Calu3 (cell line): ENCODE measurements at regions not wholly inside any gene's neighbourhood (a gene's known extent, or its start where the extent isn't known, plus 50 kb on each side); places are given as distances from the start of the nearest gene placed in this dataset.

Experiments
- BruUV-seq: library from RNA; stranded (reverse); fragments of 400-500 nt; replicated peaks from 2 replicates; lab custom pipeline; 2021; lab: Mats Ljungman, UMichigan
- CTCF ChIA-PET: fragments of 300-600 bp; sonication (Branson Sonifier 250); formaldehyde crosslinking; loops from one replicate; lab custom pipeline; 2022; ENCODE audit warnings: antibody characterized with exemption; lab: Charles Lee
- DNase-seq: peaks from one replicate; pipeline ENCODE4 v3.0.0; 2022
- H3K27ac Mint-ChIP-seq: one replicate; pipeline ENCODE4 v1.8.0; 2022; ENCODE audit warnings: mixed read lengths; ENCODE audit not compliant: unreplicated experiment
- H3K27me3 Mint-ChIP-seq: one replicate; pipeline ENCODE4 v1.8.0; 2022; ENCODE audit warnings: mixed read lengths; ENCODE audit not compliant: unreplicated experiment
- H3K36me3 Mint-ChIP-seq: one replicate; pipeline ENCODE4 v1.8.0; 2022; ENCODE audit warnings: mild to moderate bottlenecking, moderate library complexity, mixed read lengths; ENCODE audit not compliant: insufficient read depth, unreplicated experiment
- H3K4me1 Mint-ChIP-seq: one replicate; pipeline ENCODE4 v1.8.0; 2022; ENCODE audit warnings: mild to moderate bottlenecking, low read depth, mixed read lengths; ENCODE audit not compliant: unreplicated experiment
- H3K4me3 Mint-ChIP-seq: one replicate; pipeline ENCODE4 v1.8.0; 2022; ENCODE audit warnings: mild to moderate bottlenecking, low read depth, moderate library complexity, mixed read lengths; ENCODE audit not compliant: unreplicated experiment
- H3K9me3 Mint-ChIP-seq: one replicate; pipeline ENCODE4 v1.8.0; 2022; ENCODE audit warnings: low read depth, mixed read lengths; ENCODE audit not compliant: unreplicated experiment
- intact Hi-C: fragments of 100-400 bp; cut with micrococcal nuclease; formaldehyde crosslinking; loops from one replicate; pipeline ENCODE4 v1.10.0; 2022; ENCODE audit not compliant: unreplicated experiment
- TF ChIP-seq, protein P1 (sequence below): fragments of 200-600 bp; IDR thresholded peaks from one replicate; pipeline ENCODE4 v1.8.0; 2022; ENCODE audit warnings: antibody characterized with exemption; ENCODE audit not compliant: unreplicated experiment

GRCh38 chr5:142495531-142495930 lies 170.7 kb upstream of the SPRY4 start:
- DNase-seq = no peak
- Mint-ChIP-seq H3K27ac (no peak overlapping the region), H3K9me3 (peaks cover 3% of the 10 kb centered on the region), H3K36me3 (no peaks in the 10 kb centered on the region), H3K4me1 (peaks cover 29% of the 10 kb centered on the region), H3K27me3 (no peaks in the 10 kb centered on the region), H3K4me3 (no peak overlapping the region)
- no TSS peak for BruUV-seq
- CTCF ChIA-PET = no interaction called here
- intact Hi-C loops = no loop called here
- TF ChIP-seq, protein P1, sequence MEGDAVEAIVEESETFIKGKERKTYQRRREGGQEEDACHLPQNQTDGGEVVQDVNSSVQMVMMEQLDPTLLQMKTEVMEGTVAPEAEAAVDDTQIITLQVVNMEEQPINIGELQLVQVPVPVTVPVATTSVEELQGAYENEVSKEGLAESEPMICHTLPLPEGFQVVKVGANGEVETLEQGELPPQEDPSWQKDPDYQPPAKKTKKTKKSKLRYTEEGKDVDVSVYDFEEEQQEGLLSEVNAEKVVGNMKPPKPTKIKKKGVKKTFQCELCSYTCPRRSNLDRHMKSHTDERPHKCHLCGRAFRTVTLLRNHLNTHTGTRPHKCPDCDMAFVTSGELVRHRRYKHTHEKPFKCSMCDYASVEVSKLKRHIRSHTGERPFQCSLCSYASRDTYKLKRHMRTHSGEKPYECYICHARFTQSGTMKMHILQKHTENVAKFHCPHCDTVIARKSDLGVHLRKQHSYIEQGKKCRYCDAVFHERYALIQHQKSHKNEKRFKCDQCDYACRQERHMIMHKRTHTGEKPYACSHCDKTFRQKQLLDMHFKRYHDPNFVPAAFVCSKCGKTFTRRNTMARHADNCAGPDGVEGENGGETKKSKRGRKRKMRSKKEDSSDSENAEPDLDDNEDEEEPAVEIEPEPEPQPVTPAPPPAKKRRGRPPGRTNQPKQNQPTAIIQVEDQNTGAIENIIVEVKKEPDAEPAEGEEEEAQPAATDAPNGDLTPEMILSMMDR = no peak

GRCh38 chr5:142493875-142494518 lies 169.2 kb upstream of the SPRY4 start:
- Mint-ChIP-seq H3K27ac (no peak overlapping the region), H3K9me3 (peaks cover 3% of the 10 kb centered on the region), H3K4me1 (peaks cover 13% of the 10 kb centered on the region), H3K36me3 (no peaks in the 10 kb centered on the region), H3K4me3 (no peak overlapping the region), H3K27me3 (no peaks in the 10 kb centered on the region)
- CTCF ChIA-PET = no interaction called here
- DNase-seq = no peak
- TF ChIP-seq, protein P1 = no peak
- no TSS peak for BruUV-seq
- intact Hi-C loops = no loop called here

- no peaks in the 10 kb centered on the region for H3K36me3 Mint-ChIP-seq
- no peak overlapping the region for H3K4me3 Mint-ChIP-seq
- no peak for DNase-seq
- no peak overlapping the region for H3K27ac Mint-ChIP-seq
- TF ChIP-seq, protein P1 = no peak
- CTCF ChIA-PET = interaction anchor here (0.9 kb wide), 1 partner anchor 220 kb away, joined by 3 read pairs; no protein-coding TSS in a partner anchor
- peaks cover under 1% of the 10 kb centered on the region for H3K9me3 Mint-ChIP-seq
- H3K27me3 Mint-ChIP-seq = no peaks in the 10 kb centered on the region
- intact Hi-C loops = no loop called here
- no TSS peak for BruUV-seq
- H3K4me1 Mint-ChIP-seq = peaks cover 3% of the 10 kb centered on the region
Observed at GRCh38 chr5:142492781-142493281, 168.0 kb upstream of the SPRY4 start.

- intact Hi-C loops = no loop called here
- no peaks in the 10 kb centered on the region for H3K36me3 Mint-ChIP-seq
- no peak overlapping the region for H3K27ac Mint-ChIP-seq
- no TSS peak for BruUV-seq
- no peak for DNase-seq
- no peak overlapping the region for H3K4me3 Mint-ChIP-seq
- no peaks in the 10 kb centered on the region for H3K27me3 Mint-ChIP-seq
- TF ChIP-seq, protein P1 = no peak
- H3K4me1 Mint-ChIP-seq = peaks cover 3% of the 10 kb centered on the region
- CTCF ChIA-PET = no interaction called here
- no peaks in the 10 kb centered on the region for H3K9me3 Mint-ChIP-seq
Observed at GRCh38 chr5:142491679-142492078, 166.9 kb upstream of the SPRY4 start.
